ENCODE measurements at regions not wholly inside any gene's neighbourhood (a gene's known extent, or its start where the extent isn't known, plus 50 kb on each side); places are given as distances from the start of the nearest gene placed in this dataset.

GRCh38 chr16:82567175-82567574 is 59.6 kb upstream of the CDH13 start:
- DNase-seq (ENCODE audit: low read depth), result no peak

- no peak for DNase-seq (ENCODE audit: low read depth)
Observed at GRCh38 chr16:82563401-82563800, 63.4 kb upstream of the CDH13 start.

- no peak for DNase-seq (ENCODE audit: low read depth)
Observed at GRCh38 chr16:82562183-82562683, 64.5 kb upstream of the CDH13 start.

GRCh38 chr16:82560805-82561325 is 65.9 kb upstream of the CDH13 start:
- no peak for DNase-seq (ENCODE audit: low read depth)

- no peak for DNase-seq (ENCODE audit: low read depth)
Observed at GRCh38 chr16:82544378-82545160, 82.2 kb upstream of the CDH13 start.

- no peak for DNase-seq (ENCODE audit: low read depth)
Observed at GRCh38 chr16:82542714-82543113, 84.1 kb upstream of the CDH13 start.

GRCh38 chr16:82541103-82541502 is 85.7 kb upstream of the CDH13 start:
- DNase-seq (ENCODE audit: low read depth), result no peak

- no peak for DNase-seq (ENCODE audit: low read depth)
Observed at GRCh38 chr16:82535764-82536163, 91.0 kb upstream of the CDH13 start.

GRCh38 chr16:82535262-82535661 is 91.5 kb upstream of the CDH13 start:
- no peak for DNase-seq (ENCODE audit: low read depth)

GRCh38 chr16:82533189-82533588 is 93.6 kb upstream of the CDH13 start:
- no peak for DNase-seq (ENCODE audit: low read depth)

- DNase-seq (ENCODE audit: low read depth), result no peak
Observed at GRCh38 chr16:82530883-82531282, 95.9 kb upstream of the CDH13 start.

- no peak for DNase-seq (ENCODE audit: low read depth)
Observed at GRCh38 chr16:82527101-82527500, 99.7 kb upstream of the CDH13 start.

GRCh38 chr16:82524976-82525375 is 101.8 kb upstream of the CDH13 start:
- DNase-seq (ENCODE audit: low read depth), result no peak

- no peak for DNase-seq (ENCODE audit: low read depth)
Observed at GRCh38 chr16:82523815-82524214, 103.0 kb upstream of the CDH13 start.

GRCh38 chr16:82522026-82522425 is 104.7 kb upstream of the CDH13 start:
- no peak for DNase-seq (ENCODE audit: low read depth)

- no peak for DNase-seq (ENCODE audit: low read depth)
Observed at GRCh38 chr16:82518811-82519210, 108.0 kb upstream of the CDH13 start.

- DNase-seq (ENCODE audit: low read depth), result no peak
Observed at GRCh38 chr16:82514262-82514661, 112.5 kb upstream of the CDH13 start.

- DNase-seq (ENCODE audit: low read depth), result no peak
Observed at GRCh38 chr16:82510789-82511305, 115.9 kb upstream of the CDH13 start.

- DNase-seq (ENCODE audit: low read depth), result no peak
Observed at GRCh38 chr16:82509691-82510430, 116.9 kb upstream of the CDH13 start.

GRCh38 chr16:82506692-82507670 is 119.8 kb upstream of the CDH13 start:
- DNase-seq (ENCODE audit: low read depth), result no peak

GRCh38 chr16:82504836-82505235 is 121.9 kb upstream of the CDH13 start:
- no peak for DNase-seq (ENCODE audit: low read depth)

- DNase-seq (ENCODE audit: low read depth), result no peak
Observed at GRCh38 chr16:82499302-82499701, 127.5 kb upstream of the CDH13 start.

Measured in stimulated activated CD8-positive, alpha-beta memory T cell treated with anti-CD3 and anti-CD28 coated beads, Interleukin-15, amount 100 ng/mL, for 1 hour (primary cell).